SIG-M5 treated with dmso at 0.1 percent for 504 hours (cell line): ENCODE measurements at regions not wholly inside any gene's neighbourhood (a gene's known extent, or its start where the extent isn't known, plus 50 kb on each side); places are given as distances from the start of the nearest gene placed in this dataset.

Experiments
- DNase-seq: peaks from one replicate; lab custom pipeline; 2025; ENCODE audit not compliant: unreplicated experiment; lab: John Stamatoyannopoulos, UW

GRCh38 chr1:82273816-82274215 is 473.1 kb downstream of the ADGRL2 start:
- no peak for DNase-seq

DNA sequence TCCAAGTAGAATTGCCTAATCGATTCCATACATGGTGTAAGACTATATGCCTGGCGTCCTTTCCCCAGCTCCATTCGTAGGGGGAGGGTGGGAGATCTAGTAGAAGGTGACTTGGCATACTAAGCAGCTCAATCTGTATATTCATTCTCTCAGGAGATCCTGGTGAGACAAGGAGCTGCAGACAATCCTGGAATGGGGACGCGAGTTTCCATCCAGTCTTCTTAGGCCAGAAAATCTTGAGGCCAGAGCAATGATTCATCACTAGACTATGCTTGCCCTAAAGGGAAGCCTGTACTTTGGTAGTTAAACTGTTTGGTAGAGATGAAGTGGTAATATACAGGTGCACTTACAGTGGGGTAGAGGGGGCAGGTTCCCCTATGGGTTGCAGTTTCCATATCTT is 468.7 kb downstream of the ADGRL2 start:
- DNase-seq, result no peak

DNA sequence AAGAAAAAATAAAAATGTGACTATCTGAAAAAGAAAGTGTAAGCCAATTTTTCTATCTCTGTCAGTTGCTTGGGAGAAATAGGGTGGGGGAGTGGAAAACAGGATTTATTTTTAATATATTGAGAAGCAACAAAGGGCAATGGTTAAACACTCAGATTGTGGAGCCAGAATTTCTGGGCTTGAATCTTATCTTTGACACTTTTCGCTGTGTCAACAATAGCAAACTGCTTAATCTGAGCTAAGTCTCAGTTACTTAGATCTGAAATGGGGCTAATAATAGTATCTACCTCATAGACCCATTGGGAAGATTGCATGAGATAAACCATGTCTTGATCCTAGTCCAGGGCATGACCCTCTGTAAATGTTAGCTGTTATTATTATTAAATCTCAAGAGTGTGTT is 468.1 kb downstream of the ADGRL2 start:
- DNase-seq, result no peak

DNA sequence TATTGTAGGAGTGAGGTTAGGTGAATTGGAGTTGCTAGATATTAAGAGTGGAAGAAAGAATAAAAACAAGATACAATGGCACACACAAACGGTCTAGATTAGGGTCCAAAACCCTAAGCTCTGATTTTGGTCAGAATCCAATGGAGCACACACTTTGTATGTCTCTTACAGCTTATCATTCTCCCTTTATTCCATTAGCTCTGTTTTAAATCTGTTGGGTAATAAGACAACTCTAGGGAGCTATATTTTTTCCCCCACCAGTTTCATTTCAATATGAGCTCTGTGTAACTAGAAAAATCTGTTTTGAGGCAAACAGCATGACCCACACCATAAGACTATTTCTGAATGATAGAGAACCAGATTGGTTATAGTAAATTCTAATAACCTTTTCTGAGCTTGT is 465.6 kb downstream of the ADGRL2 start:
- DNase-seq, result no peak

DNA sequence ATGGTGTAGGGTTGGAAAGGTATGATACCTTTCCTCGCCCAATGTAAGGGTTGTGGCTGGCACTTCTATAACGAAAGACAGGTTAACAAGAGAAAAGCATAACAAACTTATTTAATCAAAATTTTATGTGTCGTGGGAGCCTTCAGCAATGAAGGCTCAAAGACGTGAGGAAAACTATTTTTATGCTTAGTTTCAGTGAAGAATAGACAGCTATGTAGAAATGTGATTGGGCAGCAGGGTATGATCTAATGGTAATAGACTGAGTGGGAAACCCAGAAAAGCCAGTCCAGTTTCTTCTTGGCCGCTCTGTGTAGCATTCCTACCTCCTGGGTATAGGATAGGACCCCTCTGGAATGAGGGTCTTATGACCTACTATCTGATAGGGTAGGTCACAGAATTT is 464.7 kb downstream of the ADGRL2 start:
- no peak for DNase-seq

GRCh38 chr1:82264802-82265201 is 464.1 kb downstream of the ADGRL2 start:
- no peak for DNase-seq

GRCh38 chr1:82263396-82263795 is 462.7 kb downstream of the ADGRL2 start:
- DNase-seq, result no peak

- no peak for DNase-seq
Observed at GRCh38 chr1:82260666-82261065, 459.9 kb downstream of the ADGRL2 start.

- no peak for DNase-seq
Observed at GRCh38 chr1:82260051-82260450, 459.3 kb downstream of the ADGRL2 start.

DNA sequence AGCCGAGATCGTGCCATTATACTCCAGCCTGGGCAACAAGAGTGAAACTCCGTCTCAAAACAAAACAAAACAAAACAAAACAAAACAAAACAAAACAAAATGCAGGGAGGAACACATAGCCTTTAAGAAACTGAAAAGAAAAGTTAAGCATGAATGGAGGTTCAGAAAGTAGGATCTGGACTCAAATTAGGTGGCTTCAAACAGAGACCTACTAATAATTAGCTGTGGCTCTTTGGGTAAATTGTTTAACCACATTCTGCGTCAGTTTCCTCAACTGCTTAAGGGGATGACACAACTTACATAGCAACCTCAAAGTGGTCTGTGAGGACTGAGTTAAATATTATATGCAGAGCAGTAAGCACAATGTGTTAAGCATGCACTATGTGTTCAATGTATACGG is 458.2 kb downstream of the ADGRL2 start:
- no peak for DNase-seq

DNA sequence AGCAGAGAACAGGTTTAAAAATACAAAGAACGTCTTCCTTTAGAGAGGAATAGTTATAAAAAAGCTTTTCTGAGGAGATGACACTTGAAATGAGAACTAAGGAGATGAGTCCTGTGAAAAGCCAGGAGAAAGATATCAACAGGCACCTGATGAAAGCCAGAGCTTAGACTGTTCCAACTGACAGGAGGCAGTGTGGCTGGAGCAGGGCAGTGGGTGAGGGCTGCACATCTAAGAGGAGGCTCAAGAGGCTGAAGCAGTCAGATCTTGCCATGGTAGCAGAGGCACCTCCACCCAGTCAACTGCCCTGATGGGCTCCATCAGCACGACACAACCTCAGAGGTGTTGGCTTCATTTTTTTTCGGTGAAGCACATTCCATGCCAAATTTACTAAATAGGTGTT is 445.3 kb downstream of the ADGRL2 start:
- no peak for DNase-seq

DNA sequence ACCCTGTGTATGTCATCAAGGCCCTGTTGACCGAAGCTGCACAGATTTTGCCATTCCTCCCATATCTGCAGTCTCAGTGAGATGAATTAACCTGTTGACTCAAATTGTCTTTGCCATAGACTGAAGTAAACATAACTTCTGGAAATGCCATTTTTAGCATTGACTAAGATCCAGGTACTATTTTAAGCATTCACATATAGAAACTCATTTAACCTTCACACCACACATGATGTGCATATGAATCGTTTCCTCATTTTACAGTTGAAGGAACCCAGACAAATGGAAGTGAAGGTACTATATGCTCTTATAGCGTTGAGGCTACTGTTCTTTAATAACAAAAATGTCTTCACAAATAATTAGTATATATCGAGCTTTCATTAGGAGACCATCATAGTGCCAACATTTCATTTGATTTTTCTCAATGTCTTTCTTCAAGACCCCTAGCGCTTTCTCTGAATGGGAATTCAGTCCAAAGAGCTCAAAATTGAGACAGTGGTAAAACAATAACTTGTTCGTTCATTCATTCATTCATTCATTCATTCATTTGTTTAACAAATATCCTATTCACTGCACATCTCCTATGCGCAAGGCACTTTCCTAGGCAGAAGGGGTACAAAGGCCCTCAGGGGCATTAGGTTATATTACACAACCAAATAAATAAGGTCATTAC is 444.7 kb downstream of the ADGRL2 start:
- DNase-seq, result no peak

- DNase-seq, result no peak
Observed at GRCh38 chr1:82240571-82240970, 439.8 kb downstream of the ADGRL2 start.

GRCh38 chr1:82230667-82231066 is 429.9 kb downstream of the ADGRL2 start:
- no peak for DNase-seq

DNA sequence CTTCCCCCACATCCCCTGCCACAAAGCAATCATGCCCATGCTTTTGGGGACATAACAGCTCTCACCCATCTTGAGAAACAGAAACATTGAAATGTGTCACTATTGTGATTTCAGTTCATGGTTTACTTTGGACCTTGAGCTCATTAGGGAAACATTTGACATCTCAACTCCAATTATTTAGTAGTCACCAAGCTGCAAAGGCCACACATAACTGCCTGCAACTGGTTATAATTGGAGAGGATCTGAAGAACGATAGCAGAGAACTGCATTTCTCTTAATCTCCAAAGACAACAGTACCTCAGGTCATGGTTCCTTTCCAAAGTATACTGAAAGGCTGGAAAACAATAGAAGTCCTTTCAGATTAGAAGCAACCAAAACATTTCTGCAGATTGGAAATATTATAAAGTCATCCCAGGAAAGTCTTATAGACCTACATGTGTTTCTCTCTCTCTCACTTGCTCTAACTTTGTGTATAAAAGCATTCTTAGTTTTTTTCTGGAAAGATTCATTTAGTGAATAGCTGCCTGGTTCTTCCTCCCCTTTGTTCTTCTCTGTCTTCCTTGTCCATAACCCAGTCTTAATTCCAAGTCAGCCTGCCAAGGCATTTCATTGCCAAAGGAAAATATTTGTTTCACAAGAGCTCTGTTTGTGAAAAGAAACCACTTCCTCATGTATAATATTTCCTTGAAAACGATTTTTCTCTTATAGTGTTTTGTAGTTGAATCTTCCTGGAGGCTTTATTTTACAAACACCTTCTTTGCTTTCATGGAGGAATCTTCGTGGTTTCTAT is 426.8 kb downstream of the ADGRL2 start:
- DNase-seq, result no peak

GRCh38 chr1:82226186-82226505 is 425.4 kb downstream of the ADGRL2 start:
- no peak for DNase-seq

- DNase-seq, result peak; percentile 6
Observed at GRCh38 chr1:82225421-82226185, 424.9 kb downstream of the ADGRL2 start.

DNA sequence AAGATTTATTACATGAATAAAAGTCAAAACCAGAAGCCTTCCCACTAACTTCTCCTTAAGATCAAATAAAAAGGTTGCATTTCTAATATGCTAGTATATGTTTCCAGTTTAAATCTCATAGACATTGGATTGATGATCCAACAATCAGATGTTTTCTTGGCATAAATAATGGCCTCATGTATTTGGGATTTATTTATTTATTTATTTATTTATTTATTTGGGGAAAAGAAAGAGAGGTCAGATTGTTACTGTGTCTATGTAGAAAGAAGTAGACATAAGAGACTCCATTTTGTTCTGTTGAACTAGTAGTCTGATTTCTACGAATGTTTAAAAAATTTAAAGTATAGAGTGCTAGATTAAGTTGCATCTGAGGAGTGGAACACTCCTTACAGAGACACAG is 422.4 kb downstream of the ADGRL2 start:
- DNase-seq, result no peak

- DNase-seq, result no peak
Observed at GRCh38 chr1:82221721-82222120, 421.0 kb downstream of the ADGRL2 start.

- no peak for DNase-seq
Observed at GRCh38 chr1:82220754-82221153, 420.0 kb downstream of the ADGRL2 start.

- DNase-seq, result no peak
Observed at GRCh38 chr1:82219841-82220240, 419.1 kb downstream of the ADGRL2 start.

DNA sequence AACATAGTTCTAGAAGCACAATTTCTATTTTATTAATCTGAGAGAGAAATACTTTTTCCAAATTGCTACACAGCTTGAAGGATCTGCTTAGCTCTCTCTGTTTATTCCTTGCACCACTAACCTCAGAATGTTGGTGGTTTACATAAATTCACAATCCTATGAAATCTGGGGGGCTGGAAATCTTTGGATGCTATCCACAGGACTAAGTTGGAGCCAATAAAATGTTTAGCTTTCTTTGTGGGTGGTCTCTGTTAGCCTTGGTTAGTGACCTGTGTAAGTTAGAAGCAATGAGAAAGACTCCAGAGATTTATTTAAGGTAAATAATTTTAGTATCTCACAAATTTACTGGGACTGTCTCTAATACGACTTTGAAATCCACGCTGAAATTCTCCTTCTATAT is 418.1 kb downstream of the ADGRL2 start:
- DNase-seq, result no peak
